Type B pancreatic cell (in vitro differentiated cells): ENCODE measurements at regions not wholly inside any gene's neighbourhood (a gene's known extent, or its start where the extent isn't known, plus 50 kb on each side); places are given as distances from the start of the nearest gene placed in this dataset.
"Not testable (repeated sequence)": the region's sequence is repeated elsewhere in the genome, so short reads cannot be mapped to it uniquely, and the experiment has no call there.

ENCODE experiments used
- DNase-seq: peaks from one replicate; pipeline ENCODE4 v3.0.0; 2021; ENCODE audit warnings: mixed read lengths; ENCODE audit not compliant: unreplicated experiment; ENCODE audit errors: extremely low spot score
- H3K27ac Mint-ChIP-seq: 2 replicates; pipeline ENCODE4 v1.8.0; 2021; ENCODE audit warnings: mild to moderate bottlenecking, mixed read lengths
- H3K27me3 Mint-ChIP-seq: 2 replicates; pipeline ENCODE4 v1.8.0; 2021; ENCODE audit warnings: mixed read lengths
- H3K36me3 Mint-ChIP-seq: 2 replicates; pipeline ENCODE4 v1.8.0; 2021; ENCODE audit warnings: mixed read lengths
- H3K4me1 Mint-ChIP-seq: one replicate; pipeline ENCODE4 v1.8.0; 2021; ENCODE audit warnings: mixed read lengths; ENCODE audit not compliant: unreplicated experiment
- H3K4me3 Mint-ChIP-seq: 2 replicates; pipeline ENCODE4 v1.8.0; 2021; ENCODE audit warnings: mild to moderate bottlenecking, mixed read lengths
- H3K9me3 Mint-ChIP-seq: 2 replicates; pipeline ENCODE4 v1.8.0; 2021; ENCODE audit warnings: mixed read lengths
- TF ChIP-seq, protein P1 (sequence below): fragments of 200-600 bp; sonication (generic); conservative IDR thresholded peaks from 2 replicates; pipeline ENCODE4 v1.5.0; 2021; ENCODE audit warnings: antibody characterized with exemption, mild to moderate bottlenecking

DNA sequence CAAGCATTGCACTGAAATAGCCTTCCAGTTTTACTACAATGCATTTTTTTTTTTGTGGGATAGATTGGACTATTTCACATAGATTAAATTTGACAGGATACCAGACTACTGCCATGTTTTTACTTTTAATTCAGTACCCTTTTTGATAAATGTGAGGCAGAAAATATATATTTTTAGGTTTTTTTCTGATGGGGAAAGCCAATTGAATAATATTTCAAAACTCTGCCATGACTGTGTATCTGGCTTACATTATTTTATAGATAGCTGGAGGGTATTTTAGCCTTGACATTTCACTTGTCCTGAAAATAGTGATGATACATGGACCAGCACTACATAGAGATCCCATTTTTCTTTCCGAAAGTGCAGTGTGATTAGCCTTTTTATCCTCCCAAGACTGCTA, 133.5 kb upstream of the PRR16 start:
- no peak for DNase-seq
- Mint-ChIP-seq H3K36me3 (no peaks in the 10 kb centered on the region), H3K27me3 (peaks cover 4% of the 10 kb centered on the region), H3K4me3 (no peak overlapping the region), H3K27ac (no peak overlapping the region), H3K4me1 (no peaks in the 10 kb centered on the region), H3K9me3 (no peaks in the 10 kb centered on the region)
- TF ChIP-seq, protein P1, sequence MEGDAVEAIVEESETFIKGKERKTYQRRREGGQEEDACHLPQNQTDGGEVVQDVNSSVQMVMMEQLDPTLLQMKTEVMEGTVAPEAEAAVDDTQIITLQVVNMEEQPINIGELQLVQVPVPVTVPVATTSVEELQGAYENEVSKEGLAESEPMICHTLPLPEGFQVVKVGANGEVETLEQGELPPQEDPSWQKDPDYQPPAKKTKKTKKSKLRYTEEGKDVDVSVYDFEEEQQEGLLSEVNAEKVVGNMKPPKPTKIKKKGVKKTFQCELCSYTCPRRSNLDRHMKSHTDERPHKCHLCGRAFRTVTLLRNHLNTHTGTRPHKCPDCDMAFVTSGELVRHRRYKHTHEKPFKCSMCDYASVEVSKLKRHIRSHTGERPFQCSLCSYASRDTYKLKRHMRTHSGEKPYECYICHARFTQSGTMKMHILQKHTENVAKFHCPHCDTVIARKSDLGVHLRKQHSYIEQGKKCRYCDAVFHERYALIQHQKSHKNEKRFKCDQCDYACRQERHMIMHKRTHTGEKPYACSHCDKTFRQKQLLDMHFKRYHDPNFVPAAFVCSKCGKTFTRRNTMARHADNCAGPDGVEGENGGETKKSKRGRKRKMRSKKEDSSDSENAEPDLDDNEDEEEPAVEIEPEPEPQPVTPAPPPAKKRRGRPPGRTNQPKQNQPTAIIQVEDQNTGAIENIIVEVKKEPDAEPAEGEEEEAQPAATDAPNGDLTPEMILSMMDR, result no peak

- Mint-ChIP-seq H3K36me3 (no peaks in the 10 kb centered on the region), H3K27me3 (no peaks in the 10 kb centered on the region), H3K4me3 (no peak overlapping the region), H3K4me1 (no peaks in the 10 kb centered on the region), H3K9me3 (no peaks in the 10 kb centered on the region), H3K27ac (no peak overlapping the region)
- TF ChIP-seq, protein P1, result no peak
- no peak for DNase-seq
These were observed 119.9 kb upstream of the PRR16 start for GRCh38 chr5:120344181-120344580.

DNA sequence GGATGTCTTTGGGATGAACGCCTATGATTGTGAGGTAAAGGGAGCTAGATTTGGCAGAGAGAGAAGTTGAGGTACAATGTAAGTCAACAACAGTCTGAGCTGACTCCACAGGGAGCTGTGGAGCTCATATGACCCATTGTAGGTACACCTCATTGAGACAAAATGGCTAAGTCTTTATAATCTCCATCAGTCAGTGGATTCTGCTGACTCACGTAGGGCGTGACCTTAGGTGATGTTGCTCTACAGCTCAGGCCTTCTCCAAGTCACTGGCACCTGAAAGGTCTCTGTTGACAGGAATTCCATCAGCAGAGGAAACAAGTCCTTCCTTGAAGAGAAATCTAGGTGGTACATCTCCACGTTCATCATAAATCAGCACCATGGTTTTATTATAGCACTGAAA, 118.2 kb upstream of the PRR16 start:
- Mint-ChIP-seq H3K4me3 (no peak overlapping the region), H3K36me3 (no peaks in the 10 kb centered on the region)

DNA sequence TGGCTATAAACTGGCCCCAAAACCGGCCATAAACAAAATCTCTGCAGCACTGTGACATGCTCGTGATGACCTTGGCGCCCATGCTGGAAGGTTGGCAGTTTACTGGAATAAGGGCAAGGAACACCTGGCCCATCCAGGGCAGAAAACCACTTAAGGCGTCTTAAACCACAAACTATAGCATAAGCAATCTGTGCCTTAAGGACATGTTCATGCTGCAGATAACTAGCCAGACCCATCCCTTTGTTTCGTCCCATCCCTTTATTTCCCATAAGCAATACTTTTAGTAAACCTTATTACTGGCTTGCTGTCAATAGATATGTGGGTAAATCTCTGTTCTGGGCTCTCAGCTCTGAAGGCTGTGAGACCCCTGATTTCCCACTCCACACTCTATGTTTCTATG, 113.0 kb upstream of the PRR16 start:
- H3K4me3 Mint-ChIP-seq, H3K27me3 Mint-ChIP-seq, H3K36me3 Mint-ChIP-seq, DNase-seq, H3K9me3 Mint-ChIP-seq, H3K4me1 Mint-ChIP-seq, H3K27ac Mint-ChIP-seq: not testable (repeated sequence)

More for the DNA sequence above, 118.2 kb upstream of the PRR16 start:
- Mint-ChIP-seq H3K9me3 (peaks cover 2% of the 10 kb centered on the region), H3K4me1 (no peaks in the 10 kb centered on the region), H3K27ac (no peak overlapping the region), H3K27me3 (no peaks in the 10 kb centered on the region)
- no peak for DNase-seq
- TF ChIP-seq, protein P1, result no peak

- Mint-ChIP-seq H3K4me3 (no peak overlapping the region), H3K9me3 (peaks cover 7% of the 10 kb centered on the region), H3K4me1 (no peaks in the 10 kb centered on the region), H3K27ac (no peak overlapping the region), H3K36me3 (no peaks in the 10 kb centered on the region), H3K27me3 (no peaks in the 10 kb centered on the region)
- TF ChIP-seq, protein P1, result no peak
- no peak for DNase-seq
These were observed 110.0 kb upstream of the PRR16 start for GRCh38 chr5:120354126-120354525.

DNA sequence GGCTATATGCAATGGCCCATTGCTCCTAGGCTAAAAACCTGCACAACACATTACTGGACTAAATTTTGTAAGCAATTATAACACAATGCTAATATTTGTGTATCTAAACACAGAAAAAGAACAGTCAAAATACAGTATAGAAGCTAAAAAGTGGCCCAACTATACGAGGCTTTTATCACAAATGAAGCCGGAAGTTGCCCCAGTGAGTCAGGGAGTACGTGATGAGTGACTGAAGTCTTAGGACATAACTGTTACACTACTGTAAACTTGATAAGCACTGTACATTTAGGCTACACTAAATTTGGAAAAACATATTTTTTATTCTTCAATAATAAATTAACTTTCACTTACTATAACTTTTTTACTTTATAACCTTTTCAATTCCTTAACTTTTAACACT, 105.2 kb upstream of the PRR16 start:
- Mint-ChIP-seq H3K36me3 (no peaks in the 10 kb centered on the region), H3K27me3 (no peaks in the 10 kb centered on the region), H3K4me1 (no peaks in the 10 kb centered on the region), H3K27ac (no peak overlapping the region), H3K4me3 (no peak overlapping the region), H3K9me3 (no peaks in the 10 kb centered on the region)
- TF ChIP-seq, protein P1, result no peak
- no peak for DNase-seq
